ENCODE measurements at regions not wholly inside any gene's neighbourhood (a gene's known extent, or its start where the extent isn't known, plus 50 kb on each side); places are given as distances from the start of the nearest gene placed in this dataset.
"Not testable (repeated sequence)": the region's sequence is repeated elsewhere in the genome, so short reads cannot be mapped to it uniquely, and the experiment has no call there.

DNA sequence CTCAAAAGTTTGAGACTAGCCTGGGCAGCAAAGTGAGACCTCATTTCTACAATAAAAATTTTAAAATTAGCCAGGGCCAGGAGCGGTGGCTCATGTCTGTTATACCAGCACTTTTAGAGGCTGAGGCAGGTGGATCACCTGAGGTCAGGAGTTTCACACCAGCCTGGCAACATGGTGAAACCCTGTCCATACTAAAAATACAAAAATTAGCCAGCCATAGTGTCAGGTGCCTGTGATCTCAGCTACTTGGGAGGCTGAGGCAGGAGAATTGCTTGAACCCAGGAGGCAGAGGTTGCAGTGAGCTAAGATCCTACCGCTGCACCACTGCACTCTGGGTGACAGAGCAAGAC lies 85.1 kb upstream of the MAP4 start:
- DNase-seq, result not testable (repeated sequence)

DNA sequence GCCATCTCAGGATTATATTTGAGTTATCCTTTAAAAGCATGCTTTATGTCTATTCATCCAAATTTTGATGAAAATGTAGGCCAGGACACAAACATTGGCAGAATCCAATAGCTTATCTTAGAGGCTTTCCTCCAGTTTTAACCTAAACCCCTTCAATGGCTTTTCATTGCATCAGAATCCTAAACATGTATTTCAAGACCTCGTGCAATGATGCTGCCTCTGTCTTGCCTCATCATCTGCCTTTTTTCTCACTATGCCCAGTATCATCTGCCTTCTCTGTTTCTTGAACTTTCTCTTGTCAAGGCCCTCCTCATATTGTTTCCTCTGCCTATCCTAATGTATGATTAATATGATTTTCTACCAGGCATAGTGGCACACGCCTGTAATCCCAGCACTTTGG lies 76.1 kb upstream of the MAP4 start:
- DNase-seq, result no peak

GRCh38 chr3:48090166-48090939 lies 74.1 kb upstream of the MAP4 start:
- no peak for DNase-seq

DNA sequence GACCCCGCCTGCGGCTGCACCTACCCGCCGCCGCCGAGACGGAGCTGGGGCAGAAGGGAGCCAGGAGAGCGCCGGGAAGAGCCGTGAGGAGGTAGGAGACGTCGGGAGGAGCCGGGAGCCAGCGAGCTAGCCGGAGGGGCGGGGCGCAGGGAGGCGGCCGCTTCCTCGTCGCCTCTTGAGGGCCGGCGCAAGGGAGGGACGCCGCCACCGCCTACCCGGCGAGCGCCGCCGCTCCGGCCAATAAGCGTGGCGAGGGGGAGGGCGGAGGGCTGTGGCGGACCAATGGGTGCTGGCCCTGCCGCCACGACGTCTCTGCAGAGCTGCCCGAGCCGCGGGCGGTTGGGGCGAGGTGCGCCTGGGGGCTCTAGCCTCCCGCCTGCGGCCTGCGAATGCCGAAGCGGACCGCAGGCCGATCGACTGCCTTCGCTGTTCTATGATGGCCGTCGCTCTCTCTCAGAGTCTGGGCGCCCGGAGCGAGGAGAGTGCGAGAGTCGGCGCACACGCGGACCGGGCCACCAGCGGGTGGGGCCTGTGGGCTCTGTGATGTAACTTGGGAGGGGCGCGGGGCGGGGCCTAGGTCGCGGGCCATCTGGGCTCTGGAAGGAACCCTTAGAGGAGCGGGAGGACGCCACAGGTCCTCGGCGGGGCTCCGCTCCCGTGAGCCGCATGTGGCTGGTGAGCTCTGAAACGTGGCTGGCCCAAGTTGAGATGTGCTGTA lies 72.7 kb upstream of the MAP4 start:
- peak; percentile 87 to 98 (median 90) for DNase-seq

DNA sequence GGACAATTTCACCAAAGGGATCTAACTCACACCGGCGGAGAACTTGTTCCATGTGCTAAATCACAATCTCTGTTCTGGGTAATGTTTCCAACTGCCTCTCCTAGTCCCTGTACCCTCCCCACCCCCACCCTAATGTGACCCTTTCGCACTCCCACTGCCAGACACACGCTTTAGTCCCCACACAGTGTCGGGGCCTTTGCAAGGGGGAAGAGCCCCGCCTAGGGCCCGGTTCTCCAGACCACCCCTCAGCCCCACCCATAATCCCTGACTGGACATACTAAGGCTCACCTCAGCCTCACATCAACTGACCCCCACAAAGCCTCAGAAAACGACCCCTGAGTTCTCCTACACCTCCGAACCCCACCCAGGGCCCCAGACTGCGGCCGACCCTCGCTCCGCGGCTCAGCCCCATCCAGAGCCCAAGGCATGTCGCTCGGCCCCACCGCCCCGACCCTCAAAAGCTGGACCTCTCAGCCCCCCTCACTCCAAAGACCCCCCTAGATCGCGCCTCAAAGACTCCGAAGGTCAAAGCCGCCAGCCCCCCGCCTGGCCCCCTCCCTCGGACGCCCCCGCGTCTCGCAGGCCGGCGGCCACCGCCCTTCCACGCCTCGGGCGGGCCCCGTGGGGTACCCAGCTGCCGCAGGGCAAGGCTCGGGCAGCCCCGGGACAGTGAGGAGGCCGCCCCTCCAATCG lies 72.0 kb upstream of the MAP4 start:
- peak in 1 of 5 experiments; percentile 8 for DNase-seq

DNA sequence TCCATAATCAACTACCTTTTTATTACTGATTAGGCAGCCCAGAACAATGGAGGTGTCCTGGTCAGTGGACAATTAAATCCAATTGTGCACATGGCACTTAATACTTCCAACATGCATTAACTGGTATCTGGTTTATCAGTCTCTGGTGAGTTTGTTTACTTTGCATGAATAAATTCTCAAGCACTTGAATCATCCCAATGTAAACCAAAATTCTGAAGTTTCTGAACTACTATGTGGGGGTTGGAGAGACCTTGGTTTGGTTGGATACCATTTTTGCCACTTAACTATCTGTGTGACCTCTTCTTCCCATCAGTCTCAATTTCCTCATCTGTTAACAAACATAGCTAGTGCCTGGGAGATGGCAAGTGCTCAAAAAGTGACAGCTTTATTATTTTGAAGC lies 70.5 kb upstream of the MAP4 start:
- no peak for DNase-seq

GRCh38 chr3:48084929-48085328 lies 68.7 kb upstream of the MAP4 start:
- peak in 1 of 5 experiments; percentile 45 for DNase-seq

GRCh38 chr3:48084170-48084569 lies 68.0 kb upstream of the MAP4 start:
- no peak for DNase-seq

GRCh38 chr3:48082580-48083184 lies 66.5 kb upstream of the MAP4 start:
- DNase-seq, result no peak

- DNase-seq, result no peak
Observed at GRCh38 chr3:48077815-48078214, 61.6 kb upstream of the MAP4 start.

DNA sequence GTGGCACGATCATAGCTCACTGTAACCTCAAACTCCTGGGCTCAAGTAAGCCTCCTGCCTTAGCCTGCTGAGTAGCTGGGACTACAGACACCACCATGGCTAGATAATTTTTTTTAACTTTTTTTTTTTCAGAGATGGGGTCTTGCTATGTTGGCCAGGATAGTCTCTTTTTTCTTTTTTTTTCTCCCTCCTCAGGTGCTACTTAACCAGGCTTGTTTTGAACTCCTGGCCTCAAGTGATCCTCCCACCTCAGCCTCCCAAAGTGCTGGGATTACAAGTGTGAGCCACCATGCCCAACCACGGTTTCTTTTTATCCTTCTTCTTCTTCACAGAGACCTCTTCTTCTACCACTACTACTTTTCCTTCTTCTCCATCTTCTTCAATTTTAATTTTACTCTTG lies 53.8 kb upstream of the MAP4 start:
- DNase-seq, result no peak

- no peak for DNase-seq
Observed at GRCh38 chr3:48069339-48069738, 53.1 kb upstream of the MAP4 start.

DNA sequence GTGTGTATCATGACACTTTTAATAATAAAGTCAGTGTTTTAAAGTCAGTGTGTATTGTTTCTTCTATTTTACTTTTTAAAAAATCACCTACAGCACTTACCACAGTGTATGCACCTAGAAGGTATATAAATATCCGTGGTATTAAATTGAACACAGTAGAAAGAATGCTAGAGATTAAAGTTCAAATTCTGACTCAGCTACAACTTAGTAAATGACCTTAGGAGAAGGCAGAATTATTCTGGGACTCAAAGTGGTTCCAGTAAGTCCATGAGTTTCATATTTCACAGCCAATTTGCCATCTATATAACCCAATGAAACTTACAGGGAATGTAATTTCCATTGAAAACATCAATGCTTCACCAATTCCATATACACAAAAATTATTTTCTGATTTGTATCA lies 52.7 kb upstream of the MAP4 start:
- DNase-seq, result no peak

DNA sequence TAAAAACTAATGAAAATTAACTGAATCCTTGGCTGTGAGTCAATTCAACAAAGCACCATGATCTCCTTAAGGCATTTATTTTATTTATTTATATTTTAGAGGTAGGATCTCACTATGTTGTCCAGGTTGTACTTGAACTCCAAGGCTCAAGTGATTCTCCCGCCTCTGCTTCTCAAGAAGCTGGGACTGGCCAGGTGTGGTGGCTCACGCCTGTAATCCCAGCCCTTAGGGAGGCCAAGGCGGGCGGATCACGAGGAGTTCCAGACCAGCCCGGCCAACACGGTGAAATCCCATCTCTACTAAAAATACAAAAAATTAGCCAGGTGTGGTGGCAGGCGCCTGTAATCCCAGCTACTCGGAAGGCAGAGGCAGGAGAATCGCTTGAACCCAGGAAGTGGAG lies 52.1 kb upstream of the MAP4 start:
- DNase-seq, result not testable (repeated sequence)

DNA sequence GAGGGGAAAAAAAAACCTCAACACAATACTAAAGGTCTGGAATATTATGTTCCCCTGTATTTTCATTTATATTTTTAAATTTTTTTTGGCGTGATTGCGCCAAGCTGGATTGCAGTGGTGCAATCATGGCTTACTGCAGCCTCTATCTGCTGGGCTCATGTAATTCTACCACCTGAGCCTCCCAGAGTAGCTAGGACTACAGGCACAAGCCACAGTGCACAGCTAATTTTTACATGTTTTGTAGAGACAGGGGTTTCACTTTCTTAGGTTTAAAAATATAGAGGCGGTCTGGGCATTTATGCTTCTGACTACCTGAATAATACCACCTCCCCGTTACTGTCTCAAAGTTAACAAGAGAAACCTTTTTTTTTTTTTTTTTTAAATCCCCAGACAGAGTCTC lies 51.1 kb upstream of the MAP4 start:
- no peak for DNase-seq

All from T-helper 2 cell (primary cell).